ENCODE measurements at regions not wholly inside any gene's neighbourhood (a gene's known extent, or its start where the extent isn't known, plus 50 kb on each side); places are given as distances from the start of the nearest gene placed in this dataset.

DNA sequence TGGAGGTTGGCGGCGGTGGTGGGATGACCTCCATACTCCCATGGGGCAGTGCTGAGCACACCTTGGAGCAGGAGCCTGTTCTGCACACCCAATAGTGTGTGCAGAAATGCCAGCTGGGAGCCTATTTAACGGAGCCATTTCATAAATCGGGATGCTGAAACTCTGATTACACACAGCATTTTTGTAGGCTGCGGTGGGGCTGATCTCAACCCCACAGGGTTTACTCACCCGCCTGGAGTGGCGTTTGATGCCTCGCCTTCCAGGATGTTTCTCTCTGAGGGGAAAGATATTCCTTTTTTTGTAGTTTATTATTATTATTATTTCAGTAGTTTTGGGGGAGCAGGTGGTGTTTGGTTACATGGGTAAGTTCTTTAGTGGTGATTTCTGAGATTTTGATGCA lies 82.6 kb upstream of the WDR26 start:
- TF ChIP-seq, protein P1, sequence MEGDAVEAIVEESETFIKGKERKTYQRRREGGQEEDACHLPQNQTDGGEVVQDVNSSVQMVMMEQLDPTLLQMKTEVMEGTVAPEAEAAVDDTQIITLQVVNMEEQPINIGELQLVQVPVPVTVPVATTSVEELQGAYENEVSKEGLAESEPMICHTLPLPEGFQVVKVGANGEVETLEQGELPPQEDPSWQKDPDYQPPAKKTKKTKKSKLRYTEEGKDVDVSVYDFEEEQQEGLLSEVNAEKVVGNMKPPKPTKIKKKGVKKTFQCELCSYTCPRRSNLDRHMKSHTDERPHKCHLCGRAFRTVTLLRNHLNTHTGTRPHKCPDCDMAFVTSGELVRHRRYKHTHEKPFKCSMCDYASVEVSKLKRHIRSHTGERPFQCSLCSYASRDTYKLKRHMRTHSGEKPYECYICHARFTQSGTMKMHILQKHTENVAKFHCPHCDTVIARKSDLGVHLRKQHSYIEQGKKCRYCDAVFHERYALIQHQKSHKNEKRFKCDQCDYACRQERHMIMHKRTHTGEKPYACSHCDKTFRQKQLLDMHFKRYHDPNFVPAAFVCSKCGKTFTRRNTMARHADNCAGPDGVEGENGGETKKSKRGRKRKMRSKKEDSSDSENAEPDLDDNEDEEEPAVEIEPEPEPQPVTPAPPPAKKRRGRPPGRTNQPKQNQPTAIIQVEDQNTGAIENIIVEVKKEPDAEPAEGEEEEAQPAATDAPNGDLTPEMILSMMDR (IDR thresholded peaks at IDR 0.05): no peak
- TF ChIP-seq POLR2A (IDR thresholded peaks at IDR 0.05): no peak

Data from uterus (tissue), 2 donors.